B cell (primary cell): ENCODE measurements at regions not wholly inside any gene's neighbourhood (a gene's known extent, or its start where the extent isn't known, plus 50 kb on each side); places are given as distances from the start of the nearest gene placed in this dataset.

Experiments
- ATAC-seq: fragments of 200-7000 bp; cut with Tn5 transposase; one replicate; pipeline ENCODE4 v1.10.0; 2021; ENCODE audit warnings: low read depth, mild to moderate bottlenecking, moderate number of reproducible peaks, moderate library complexity
- CTCF ChIA-PET: fragments of 350-600 bp; sonication (Branson Sonifier 250); formaldehyde crosslinking; loops from one replicate; lab custom pipeline; 2021; ENCODE audit warnings: antibody characterized with exemption, inconsistent platforms; lab: Charles Lee
- POLR2A ChIA-PET: fragments of 350-600 bp; sonication (Branson Sonifier 250); formaldehyde crosslinking; loops from one replicate; lab custom pipeline; 2021; ENCODE audit warnings: antibody characterized with exemption; lab: Charles Lee
- DNase-seq: peaks from one replicate; pipeline ENCODE4 v3.0.0; 2013
- H2AFZ ChIP-seq: 2 replicates; pipeline ENCODE4 v1.6.1; 2012; ENCODE audit warnings: mild to moderate bottlenecking, low read depth, low read length; ENCODE audit not compliant: insufficient read depth, poor library complexity, severe bottlenecking
- H3K27ac ChIP-seq, 2 donors: 1 replicate in 1 of 2; 2 replicates in 1 of 2; pipeline ENCODE4 v1.5.1; 2012 to 2013; ENCODE audit warnings: low read length in 2 of 2, mild to moderate bottlenecking in 2 of 2, moderate library complexity in 1 of 2
- H3K27me3 ChIP-seq, 4 experiments: fragments of 200-600 bp in 1 of 4; sonication (generic) in 1 of 4; replicated peaks in 1 of 4; 1 replicate in 2 of 4; 2 replicates in 2 of 4; pipeline versions ENCODE4 v1.6.1 to v1.7.0; 2013 to 2016; ENCODE audit warnings: low read length in 3 of 4, mild to moderate bottlenecking in 2 of 4, mixed read lengths in 1 of 4, moderate library complexity in 1 of 4; ENCODE audit not compliant: insufficient read depth in 4 of 4, control insufficient read depth in 3 of 4; ENCODE audit errors: control extremely low read depth in 1 of 4
- H3K36me3 ChIP-seq, 2 experiments: replicated peaks in 1 of 2; 1 replicate in 1 of 2; 2 replicates in 1 of 2; pipeline versions ENCODE4 v1.6.1 to v1.7.1; 2013; ENCODE audit warnings: low read length in 1 of 2; ENCODE audit not compliant: insufficient read depth in 2 of 2, control insufficient read depth in 1 of 2; ENCODE audit errors: control extremely low read depth in 1 of 2, extremely low read depth in 1 of 2
- H3K4me1 ChIP-seq, 2 donors: fragments of 200-600 bp in 1 of 2; sonication (generic) in 1 of 2; 1 replicate in 1 of 2; 2 replicates in 1 of 2; pipeline versions ENCODE4 v1.5.1 to v1.6.1; 2013 to 2017; ENCODE audit warnings: low read length in 2 of 2; ENCODE audit not compliant: control insufficient read depth in 2 of 2, insufficient read depth in 2 of 2
- H3K4me2 ChIP-seq: replicated peaks from 2 replicates; pipeline ENCODE3; 2012; ENCODE audit warnings: mild to moderate bottlenecking, low read depth, low read length; ENCODE audit not compliant: poor library complexity, severe bottlenecking
- H3K4me3 ChIP-seq, 5 experiments: fragments of 200-600 bp in 1 of 5; sonication (generic) in 1 of 5; 1 replicate in 3 of 5; 2 replicates in 2 of 5; pipeline versions ENCODE4 v1.5.1 to v1.7.0; 2011 to 2016; ENCODE audit warnings: low read length in 4 of 5, mild to moderate bottlenecking in 4 of 5, low read depth in 2 of 5, control low read depth in 1 of 5, moderate library complexity in 1 of 5; ENCODE audit not compliant: insufficient read depth in 1 of 5; ENCODE audit errors: control extremely low read depth in 1 of 5, extremely low read depth in 1 of 5
- H3K79me2 ChIP-seq: fragments of 200-600 bp; sonication (generic); one replicate; pipeline ENCODE4 v1.6.0; 2016; ENCODE audit warnings: low read length; ENCODE audit not compliant: control insufficient read depth, insufficient read depth
- H3K9ac ChIP-seq: fragments of 200-600 bp; sonication (generic); 2 replicates; pipeline ENCODE4 v1.6.1; 2017; ENCODE audit warnings: mild to moderate bottlenecking, low read length, moderate library complexity
- H3K9me3 ChIP-seq, 3 donors: one replicate each; pipeline versions ENCODE4 v1.6.1 to v1.7.1; 2013; ENCODE audit warnings: low read length in 2 of 3; ENCODE audit not compliant: control insufficient read depth in 2 of 3, insufficient read depth in 1 of 3; ENCODE audit errors: control extremely low read depth in 1 of 3
- H4K20me1 ChIP-seq: 2 replicates; pipeline ENCODE4 v1.6.0; 2012; ENCODE audit warnings: mild to moderate bottlenecking, low read length; ENCODE audit not compliant: insufficient read depth, control insufficient read depth, poor library complexity, severe bottlenecking
- H3K27ac Mint-ChIP-seq: one replicate; pipeline ENCODE4 v1.8.0; 2021; ENCODE audit warnings: mixed read lengths
- H3K27me3 Mint-ChIP-seq: one replicate; pipeline ENCODE4 v1.8.0; 2021; ENCODE audit warnings: mixed read lengths
- H3K4me1 Mint-ChIP-seq: one replicate; pipeline ENCODE4 v1.8.0; 2021; ENCODE audit warnings: mixed read lengths
- H3K4me3 Mint-ChIP-seq: one replicate; pipeline ENCODE4 v1.8.0; 2021; ENCODE audit warnings: mixed read lengths
- H3K9me3 Mint-ChIP-seq: one replicate; pipeline ENCODE4 v1.8.0; 2022; ENCODE audit warnings: mixed read lengths; ENCODE audit not compliant: insufficient read depth
- EZH2 ChIP-seq: IDR thresholded peaks from 2 replicates; pipeline ENCODE4 v1.6.1; 2012; ENCODE audit warnings: borderline replicate concordance, low read depth, mild to moderate bottlenecking, moderate library complexity, low read length; ENCODE audit not compliant: insufficient read depth, poor library complexity, severe bottlenecking
- WGBS: methylation state at CpG from one replicate; pipeline ENCODE4 v1.1.5; 2013; ENCODE audit warnings: missing lambda C conversion rate; ENCODE audit not compliant: insufficient coverage; 5-methylcytosine and 5-hydroxymethylcytosine counted together
- intact Hi-C: fragments of 100-400 bp; cut with micrococcal nuclease; formaldehyde crosslinking; loops from one replicate; pipeline ENCODE4 v1.10.0; 2022
- TF ChIP-seq, protein P1 (sequence below): fragments of 200-600 bp; IDR thresholded peaks from one replicate; pipeline ENCODE4 v1.8.0; 2022; ENCODE audit warnings: antibody characterized with exemption, mild to moderate bottlenecking

GRCh38 chr3:107100137-107100536 is 277.1 kb upstream of the CCDC54 start:
- no peaks in the 10 kb centered on the region for H3K79me2 ChIP-seq
- H3K27me3 ChIP-seq: peaks cover 0 to 2% (median 0%) of the 10 kb centered on the region in 4 experiments
- no peak overlapping the region for H3K4me3 Mint-ChIP-seq
- WGBS: no CpG with 5 or more reads among the region's 1 CpG
- intact Hi-C loops: no loop called here
- H3K4me2 ChIP-seq: no peak overlapping the region
- TF ChIP-seq, protein P1, sequence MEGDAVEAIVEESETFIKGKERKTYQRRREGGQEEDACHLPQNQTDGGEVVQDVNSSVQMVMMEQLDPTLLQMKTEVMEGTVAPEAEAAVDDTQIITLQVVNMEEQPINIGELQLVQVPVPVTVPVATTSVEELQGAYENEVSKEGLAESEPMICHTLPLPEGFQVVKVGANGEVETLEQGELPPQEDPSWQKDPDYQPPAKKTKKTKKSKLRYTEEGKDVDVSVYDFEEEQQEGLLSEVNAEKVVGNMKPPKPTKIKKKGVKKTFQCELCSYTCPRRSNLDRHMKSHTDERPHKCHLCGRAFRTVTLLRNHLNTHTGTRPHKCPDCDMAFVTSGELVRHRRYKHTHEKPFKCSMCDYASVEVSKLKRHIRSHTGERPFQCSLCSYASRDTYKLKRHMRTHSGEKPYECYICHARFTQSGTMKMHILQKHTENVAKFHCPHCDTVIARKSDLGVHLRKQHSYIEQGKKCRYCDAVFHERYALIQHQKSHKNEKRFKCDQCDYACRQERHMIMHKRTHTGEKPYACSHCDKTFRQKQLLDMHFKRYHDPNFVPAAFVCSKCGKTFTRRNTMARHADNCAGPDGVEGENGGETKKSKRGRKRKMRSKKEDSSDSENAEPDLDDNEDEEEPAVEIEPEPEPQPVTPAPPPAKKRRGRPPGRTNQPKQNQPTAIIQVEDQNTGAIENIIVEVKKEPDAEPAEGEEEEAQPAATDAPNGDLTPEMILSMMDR: no peak
- no peak for TF ChIP-seq EZH2
- H3K9me3 Mint-ChIP-seq: no peaks in the 10 kb centered on the region
- H3K27me3 Mint-ChIP-seq: no peaks in the 10 kb centered on the region
- no peak overlapping the region for H3K27ac ChIP-seq
- H2AFZ ChIP-seq: no peak overlapping the region
- no peaks in the 10 kb centered on the region for H3K4me1 Mint-ChIP-seq
- H3K9ac ChIP-seq: no peak overlapping the region
- no peaks in the 10 kb centered on the region for H3K4me1 ChIP-seq
- H3K36me3 ChIP-seq: no peaks in the 10 kb centered on the region
- H3K9me3 ChIP-seq: no peaks in the 10 kb centered on the region
- ATAC-seq (no peak), DNase-seq (no peak)
- no peak overlapping the region for H3K4me3 ChIP-seq
- ChIA-PET POLR2A (no interaction called here), CTCF (no interaction called here)
- H3K27ac Mint-ChIP-seq: no peak overlapping the region
- no peaks in the 10 kb centered on the region for H4K20me1 ChIP-seq

DNA sequence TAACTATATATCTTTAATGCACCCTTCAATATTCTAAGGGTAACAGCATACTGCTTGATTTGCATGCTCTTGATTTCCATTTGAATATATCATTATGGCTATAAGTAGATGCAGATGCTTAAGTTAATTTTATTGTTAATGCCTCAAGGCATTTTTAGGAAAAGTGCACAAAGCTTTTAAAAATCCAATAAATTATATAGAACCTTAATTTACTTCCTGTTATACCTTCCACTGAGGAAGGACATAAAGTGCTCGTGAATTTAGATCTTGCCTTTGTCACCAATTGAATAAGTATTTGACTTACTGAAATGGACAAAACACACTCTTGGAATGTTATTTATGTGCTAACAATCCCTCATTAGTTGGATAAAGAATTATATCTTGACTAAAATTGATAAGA is 276.7 kb upstream of the CCDC54 start:
- Histone ChIP-seq H3K36me3 (no peaks in the 10 kb centered on the region), H3K4me2 (no peak overlapping the region), H3K27me3 (peaks cover 0 to 2% (median 0%) of the 10 kb centered on the region in 4 experiments), H3K9ac (no peak overlapping the region), H3K27ac (no peak overlapping the region), H2AFZ (no peak overlapping the region), H3K4me3 (no peak overlapping the region), H3K4me1 (no peaks in the 10 kb centered on the region), H3K79me2 (no peaks in the 10 kb centered on the region), H3K9me3 (no peaks in the 10 kb centered on the region), H4K20me1 (no peaks in the 10 kb centered on the region)
- CTCF ChIA-PET: interaction anchor here (1.2 to 1.5 kb wide), 2 partner anchors 36 to 41 kb away, joined by 3 to 4 read pairs; no protein-coding TSS in a partner anchor
- Mint-ChIP-seq H3K27ac (no peak overlapping the region), H3K4me1 (no peaks in the 10 kb centered on the region), H3K4me3 (no peak overlapping the region), H3K9me3 (no peaks in the 10 kb centered on the region), H3K27me3 (no peaks in the 10 kb centered on the region)
- DNase-seq (no peak), ATAC-seq (no peak)
- intact Hi-C loops: no loop called here
- POLR2A ChIA-PET: no interaction called here
- WGBS: no CpG with 5 or more reads among the region's 1 CpG
- TF ChIP-seq, protein P1: no peak
- TF ChIP-seq EZH2: no peak
